Calu3 (cell line): ENCODE measurements at regions not wholly inside any gene's neighbourhood (a gene's known extent, or its start where the extent isn't known, plus 50 kb on each side); places are given as distances from the start of the nearest gene placed in this dataset.

Source experiments
- BruUV-seq: library from RNA; stranded (reverse); fragments of 400-500 nt; replicated peaks from 2 replicates; lab custom pipeline; 2021; lab: Mats Ljungman, UMichigan
- CTCF ChIA-PET: fragments of 300-600 bp; sonication (Branson Sonifier 250); formaldehyde crosslinking; loops from one replicate; lab custom pipeline; 2022; ENCODE audit warnings: antibody characterized with exemption; lab: Charles Lee
- DNase-seq: peaks from one replicate; pipeline ENCODE4 v3.0.0; 2022
- H3K27ac Mint-ChIP-seq: one replicate; pipeline ENCODE4 v1.8.0; 2022; ENCODE audit warnings: mixed read lengths; ENCODE audit not compliant: unreplicated experiment
- H3K27me3 Mint-ChIP-seq: one replicate; pipeline ENCODE4 v1.8.0; 2022; ENCODE audit warnings: mixed read lengths; ENCODE audit not compliant: unreplicated experiment
- H3K36me3 Mint-ChIP-seq: one replicate; pipeline ENCODE4 v1.8.0; 2022; ENCODE audit warnings: mild to moderate bottlenecking, moderate library complexity, mixed read lengths; ENCODE audit not compliant: insufficient read depth, unreplicated experiment
- H3K4me1 Mint-ChIP-seq: one replicate; pipeline ENCODE4 v1.8.0; 2022; ENCODE audit warnings: mild to moderate bottlenecking, low read depth, mixed read lengths; ENCODE audit not compliant: unreplicated experiment
- H3K4me3 Mint-ChIP-seq: one replicate; pipeline ENCODE4 v1.8.0; 2022; ENCODE audit warnings: mild to moderate bottlenecking, low read depth, moderate library complexity, mixed read lengths; ENCODE audit not compliant: unreplicated experiment
- H3K9me3 Mint-ChIP-seq: one replicate; pipeline ENCODE4 v1.8.0; 2022; ENCODE audit warnings: low read depth, mixed read lengths; ENCODE audit not compliant: unreplicated experiment
- intact Hi-C: fragments of 100-400 bp; cut with micrococcal nuclease; formaldehyde crosslinking; loops from one replicate; pipeline ENCODE4 v1.10.0; 2022; ENCODE audit not compliant: unreplicated experiment
- TF ChIP-seq, protein P1 (sequence below): fragments of 200-600 bp; IDR thresholded peaks from one replicate; pipeline ENCODE4 v1.8.0; 2022; ENCODE audit warnings: antibody characterized with exemption; ENCODE audit not compliant: unreplicated experiment

DNA sequence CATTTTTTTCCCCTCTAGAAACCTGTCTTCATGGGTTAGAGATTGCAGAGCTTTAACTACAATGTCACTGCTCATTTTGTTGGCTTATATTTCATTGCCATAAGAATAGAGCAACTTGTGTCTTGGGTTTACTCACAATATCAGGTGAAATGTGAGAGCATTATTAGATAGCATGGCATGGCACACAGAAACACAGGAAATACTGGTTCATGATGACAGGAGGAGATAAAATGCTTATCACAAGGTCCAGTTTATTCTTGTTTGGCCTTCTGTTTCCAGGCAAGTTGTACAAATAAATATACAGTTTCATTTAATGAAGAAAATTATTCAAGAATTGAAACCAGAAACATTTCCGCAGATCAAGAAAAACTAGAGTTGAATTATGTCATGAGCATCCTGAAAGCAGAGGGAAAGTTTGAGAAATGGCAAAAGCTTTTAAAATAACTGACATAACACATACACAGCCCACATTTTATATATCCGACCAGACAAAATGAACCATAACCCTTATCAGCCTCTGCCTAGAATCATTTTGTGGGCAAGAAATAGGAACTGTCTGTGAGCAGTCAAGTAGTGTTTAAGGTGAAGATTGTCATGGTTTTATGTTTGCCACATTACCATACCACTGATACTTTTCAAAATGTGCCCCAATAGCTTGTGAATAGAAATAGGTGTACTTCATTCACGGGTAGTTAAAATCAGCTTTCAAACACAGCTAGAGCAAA is 297.9 kb upstream of the ARGLU1 start:
- no TSS peak for BruUV-seq
- TF ChIP-seq, protein P1, sequence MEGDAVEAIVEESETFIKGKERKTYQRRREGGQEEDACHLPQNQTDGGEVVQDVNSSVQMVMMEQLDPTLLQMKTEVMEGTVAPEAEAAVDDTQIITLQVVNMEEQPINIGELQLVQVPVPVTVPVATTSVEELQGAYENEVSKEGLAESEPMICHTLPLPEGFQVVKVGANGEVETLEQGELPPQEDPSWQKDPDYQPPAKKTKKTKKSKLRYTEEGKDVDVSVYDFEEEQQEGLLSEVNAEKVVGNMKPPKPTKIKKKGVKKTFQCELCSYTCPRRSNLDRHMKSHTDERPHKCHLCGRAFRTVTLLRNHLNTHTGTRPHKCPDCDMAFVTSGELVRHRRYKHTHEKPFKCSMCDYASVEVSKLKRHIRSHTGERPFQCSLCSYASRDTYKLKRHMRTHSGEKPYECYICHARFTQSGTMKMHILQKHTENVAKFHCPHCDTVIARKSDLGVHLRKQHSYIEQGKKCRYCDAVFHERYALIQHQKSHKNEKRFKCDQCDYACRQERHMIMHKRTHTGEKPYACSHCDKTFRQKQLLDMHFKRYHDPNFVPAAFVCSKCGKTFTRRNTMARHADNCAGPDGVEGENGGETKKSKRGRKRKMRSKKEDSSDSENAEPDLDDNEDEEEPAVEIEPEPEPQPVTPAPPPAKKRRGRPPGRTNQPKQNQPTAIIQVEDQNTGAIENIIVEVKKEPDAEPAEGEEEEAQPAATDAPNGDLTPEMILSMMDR = no peak
- CTCF ChIA-PET = no interaction called here
- no peaks in the 10 kb centered on the region for H3K36me3 Mint-ChIP-seq
- no peaks in the 10 kb centered on the region for H3K9me3 Mint-ChIP-seq
- no peaks in the 10 kb centered on the region for H3K27me3 Mint-ChIP-seq
- no peak for DNase-seq
- H3K4me3 Mint-ChIP-seq = no peak overlapping the region
- no peaks in the 10 kb centered on the region for H3K4me1 Mint-ChIP-seq
- no peak overlapping the region for H3K27ac Mint-ChIP-seq
- intact Hi-C loops = no loop called here

DNA sequence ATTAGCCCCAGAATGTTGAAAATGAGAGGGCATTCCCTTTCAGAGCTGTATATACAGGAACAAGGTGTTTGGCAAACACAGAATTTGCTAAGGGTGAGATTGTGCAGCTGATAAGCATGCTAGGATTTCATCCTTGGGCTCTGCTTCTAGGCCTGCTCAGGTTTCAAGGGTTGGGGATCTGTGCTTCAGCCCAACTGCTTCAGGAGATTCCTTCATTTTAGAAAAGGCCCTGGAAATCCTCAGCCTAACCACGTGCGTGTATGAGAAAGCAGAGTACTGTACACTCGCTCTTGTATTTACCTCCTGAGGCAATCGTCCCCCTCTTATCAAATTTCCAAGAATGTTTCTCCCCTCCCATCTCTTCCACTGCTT is 291.6 kb upstream of the ARGLU1 start:
- TF ChIP-seq, protein P1 = no peak
- Mint-ChIP-seq H3K27ac (no peak overlapping the region), H3K4me1 (no peaks in the 10 kb centered on the region), H3K4me3 (no peak overlapping the region), H3K36me3 (no peaks in the 10 kb centered on the region), H3K9me3 (no peaks in the 10 kb centered on the region), H3K27me3 (no peaks in the 10 kb centered on the region)
- BruUV-seq = no TSS peak
- intact Hi-C loops = no loop called here
- no peak for DNase-seq
- CTCF ChIA-PET = no interaction called here

DNA sequence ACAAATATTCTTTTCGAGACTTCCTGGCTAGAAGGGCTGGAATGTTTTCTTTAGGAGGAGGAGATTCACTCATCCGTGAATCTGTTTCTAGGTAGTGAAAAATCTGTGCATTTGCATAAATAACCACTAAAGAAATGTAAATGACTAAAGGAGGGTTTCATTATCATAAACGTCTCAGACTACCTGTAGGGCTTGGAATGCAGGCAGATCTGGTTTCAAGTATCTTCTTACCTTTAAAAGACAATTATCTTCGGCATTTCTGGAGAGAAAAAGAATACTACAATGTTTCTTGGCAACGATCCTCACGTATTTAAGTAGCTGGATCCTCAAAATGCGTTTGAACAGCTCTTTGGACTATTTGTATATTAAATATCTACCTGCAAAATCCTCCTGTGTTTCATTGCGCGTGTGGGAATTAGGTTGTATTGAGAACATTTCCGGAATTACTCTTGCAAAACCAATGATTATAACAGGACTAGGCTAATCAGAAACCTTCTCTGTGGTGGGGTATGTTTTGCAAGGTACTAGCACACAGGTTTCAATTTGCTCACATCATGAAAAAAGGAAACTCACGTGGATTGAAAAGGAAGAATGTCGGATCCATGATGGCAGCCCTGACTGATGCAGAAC is 291.1 kb upstream of the ARGLU1 start:
- Mint-ChIP-seq H3K27ac (no peak overlapping the region), H3K4me3 (no peak overlapping the region)

DNA sequence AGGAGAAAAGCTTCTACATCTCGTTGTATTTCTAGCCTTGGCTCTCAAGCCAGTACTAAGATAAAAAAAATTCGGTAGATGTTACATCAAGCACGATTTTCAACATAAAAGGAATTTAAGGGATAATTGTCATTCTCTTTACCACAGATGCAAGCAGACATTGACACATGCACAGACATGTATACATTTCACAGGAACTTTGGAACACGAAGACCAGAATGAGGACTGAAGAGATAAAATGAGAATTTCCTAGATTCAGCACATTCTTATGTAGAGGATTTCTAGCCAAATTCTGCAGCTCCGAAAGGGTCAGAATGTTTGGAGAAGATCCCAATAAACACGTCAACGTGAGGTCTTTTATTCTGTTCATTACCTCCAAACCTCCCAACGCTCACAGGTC is 284.5 kb upstream of the ARGLU1 start:
- H3K4me1 Mint-ChIP-seq = no peaks in the 10 kb centered on the region
- no peak overlapping the region for H3K4me3 Mint-ChIP-seq
- TF ChIP-seq, protein P1 = no peak
- no peaks in the 10 kb centered on the region for H3K9me3 Mint-ChIP-seq
- no peaks in the 10 kb centered on the region for H3K36me3 Mint-ChIP-seq
- H3K27ac Mint-ChIP-seq = no peak overlapping the region
- BruUV-seq = no TSS peak
- DNase-seq = no peak
- intact Hi-C loops = no loop called here
- CTCF ChIA-PET = no interaction called here
- no peaks in the 10 kb centered on the region for H3K27me3 Mint-ChIP-seq

More for the DNA sequence above, 291.1 kb upstream of the ARGLU1 start:
- H3K9me3 Mint-ChIP-seq = no peaks in the 10 kb centered on the region
- no peaks in the 10 kb centered on the region for H3K4me1 Mint-ChIP-seq
- TF ChIP-seq, protein P1 = no peak
- DNase-seq = no peak
- no peaks in the 10 kb centered on the region for H3K36me3 Mint-ChIP-seq
- BruUV-seq = no TSS peak
- intact Hi-C loops = no loop called here
- H3K27me3 Mint-ChIP-seq = no peaks in the 10 kb centered on the region
- CTCF ChIA-PET = no interaction called here
